Kidney epithelial cell (primary cell): ENCODE measurements at regions not wholly inside any gene's neighbourhood (a gene's known extent, or its start where the extent isn't known, plus 50 kb on each side); places are given as distances from the start of the nearest gene placed in this dataset.

Experiments used
- DNase-seq: peaks from one replicate; pipeline ENCODE4 v3.0.0-alpha.2; 2010; ENCODE audit warnings: low read depth
- H3K27me3 ChIP-seq: 2 replicates; pipeline ENCODE4 v1.6.0; 2011; ENCODE audit warnings: low read length; ENCODE audit not compliant: control insufficient read depth, insufficient read depth
- H3K36me3 ChIP-seq: 2 replicates; pipeline ENCODE4 v1.5.1; 2011; ENCODE audit warnings: low read length; ENCODE audit not compliant: control insufficient read depth, insufficient read depth
- H3K4me3 ChIP-seq: 2 replicates; pipeline ENCODE4 v1.5.1; 2011; ENCODE audit warnings: low read depth, mild to moderate bottlenecking, control low read depth, low read length
- TF ChIP-seq, protein P1 (sequence below): IDR thresholded peaks from 2 replicates; pipeline ENCODE4 v1.5.1; 2011; ENCODE audit warnings: mild to moderate bottlenecking, moderate library complexity, low read length, control low read depth, inconsistent platforms; ENCODE audit not compliant: insufficient read depth, poor library complexity, severe bottlenecking

DNA sequence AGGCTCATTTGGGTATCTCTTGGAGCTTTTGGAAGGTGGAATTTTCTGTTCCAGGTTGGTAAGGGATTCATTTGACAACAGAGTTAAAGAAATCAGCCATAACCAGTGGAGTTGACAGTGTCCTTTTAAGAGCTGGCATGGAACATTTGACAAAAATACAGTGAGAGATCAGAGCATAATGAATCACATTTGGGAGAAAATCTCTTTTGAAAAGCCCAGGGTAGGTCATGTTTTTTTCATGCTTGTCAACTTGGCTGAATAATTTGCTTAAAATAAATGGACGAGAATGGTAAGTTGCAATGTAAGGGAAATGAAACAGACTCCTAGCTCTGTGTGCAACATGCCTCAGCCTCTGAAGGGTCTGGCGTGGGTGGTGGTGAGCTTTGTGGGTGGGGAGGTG is 235.3 kb upstream of the N4BP1 start:
- Histone ChIP-seq H3K36me3 (no peaks in the 10 kb centered on the region), H3K4me3 (no peak overlapping the region), H3K27me3 (no peaks in the 10 kb centered on the region)
- no peak for DNase-seq
- TF ChIP-seq, protein P1, sequence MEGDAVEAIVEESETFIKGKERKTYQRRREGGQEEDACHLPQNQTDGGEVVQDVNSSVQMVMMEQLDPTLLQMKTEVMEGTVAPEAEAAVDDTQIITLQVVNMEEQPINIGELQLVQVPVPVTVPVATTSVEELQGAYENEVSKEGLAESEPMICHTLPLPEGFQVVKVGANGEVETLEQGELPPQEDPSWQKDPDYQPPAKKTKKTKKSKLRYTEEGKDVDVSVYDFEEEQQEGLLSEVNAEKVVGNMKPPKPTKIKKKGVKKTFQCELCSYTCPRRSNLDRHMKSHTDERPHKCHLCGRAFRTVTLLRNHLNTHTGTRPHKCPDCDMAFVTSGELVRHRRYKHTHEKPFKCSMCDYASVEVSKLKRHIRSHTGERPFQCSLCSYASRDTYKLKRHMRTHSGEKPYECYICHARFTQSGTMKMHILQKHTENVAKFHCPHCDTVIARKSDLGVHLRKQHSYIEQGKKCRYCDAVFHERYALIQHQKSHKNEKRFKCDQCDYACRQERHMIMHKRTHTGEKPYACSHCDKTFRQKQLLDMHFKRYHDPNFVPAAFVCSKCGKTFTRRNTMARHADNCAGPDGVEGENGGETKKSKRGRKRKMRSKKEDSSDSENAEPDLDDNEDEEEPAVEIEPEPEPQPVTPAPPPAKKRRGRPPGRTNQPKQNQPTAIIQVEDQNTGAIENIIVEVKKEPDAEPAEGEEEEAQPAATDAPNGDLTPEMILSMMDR = no peak

DNA sequence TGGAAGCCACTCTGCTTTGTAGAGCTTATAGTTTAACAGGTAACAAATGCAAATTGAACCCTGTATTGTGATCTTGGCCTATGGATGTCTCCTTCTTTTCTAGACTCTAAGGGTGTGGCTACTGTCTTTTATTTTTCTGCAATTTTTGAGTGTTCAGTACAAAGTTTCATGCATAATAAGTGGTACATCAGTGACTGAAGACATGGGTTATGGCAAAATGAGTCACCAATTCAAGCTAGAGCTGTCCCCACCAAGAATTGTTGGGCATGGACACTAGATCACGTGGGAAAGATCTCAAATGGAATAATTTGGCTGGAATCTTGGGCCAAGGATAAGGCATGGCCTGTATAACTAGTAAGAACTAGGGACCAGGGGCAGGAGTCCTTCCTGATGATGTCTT is 228.4 kb upstream of the N4BP1 start:
- TF ChIP-seq, protein P1 = no peak
- no peaks in the 10 kb centered on the region for H3K36me3 ChIP-seq
- H3K4me3 ChIP-seq = no peak overlapping the region
- no peak for DNase-seq
- no peaks in the 10 kb centered on the region for H3K27me3 ChIP-seq

DNA sequence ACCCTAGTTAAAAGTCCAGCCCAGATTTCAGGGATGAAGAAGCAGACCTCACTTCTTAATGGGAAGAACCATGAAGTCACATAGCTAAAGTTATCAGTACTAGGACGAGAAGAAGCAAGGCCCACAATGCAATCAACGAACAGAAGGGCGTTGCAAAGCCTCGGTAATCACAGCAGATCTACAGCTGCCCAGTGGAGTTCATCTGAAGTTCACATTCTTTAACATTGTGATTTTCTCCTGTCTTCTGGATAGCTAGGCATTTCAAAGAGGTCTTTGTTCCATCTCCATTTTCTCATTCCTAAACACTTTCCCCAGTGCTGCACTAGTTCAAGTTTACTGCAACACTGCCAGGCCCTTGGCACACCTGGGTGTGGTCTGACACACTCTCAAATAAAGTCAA is 226.7 kb upstream of the N4BP1 start:
- DNase-seq = no peak
- Histone ChIP-seq H3K36me3 (no peaks in the 10 kb centered on the region), H3K4me3 (no peak overlapping the region), H3K27me3 (no peaks in the 10 kb centered on the region)
- TF ChIP-seq, protein P1 = no peak

DNA sequence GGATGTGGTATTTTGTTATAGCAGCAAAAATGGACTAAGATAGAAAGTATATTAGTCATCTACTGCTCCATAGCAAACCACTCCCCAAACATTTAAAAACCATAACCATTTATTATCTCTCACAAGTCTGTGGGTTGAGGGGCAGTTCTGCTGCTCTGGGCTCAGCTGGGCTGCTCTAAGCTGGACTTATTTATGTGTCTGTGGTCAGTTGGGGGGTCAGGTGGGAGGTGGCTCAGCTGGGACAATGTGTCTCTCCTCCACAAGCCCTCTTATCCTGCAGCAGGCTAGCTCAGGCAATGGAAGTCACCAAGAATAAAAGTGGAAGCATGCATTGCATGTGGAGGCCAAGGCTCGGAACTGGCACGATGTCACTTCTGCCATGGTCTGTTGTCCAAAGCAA is 226.1 kb upstream of the N4BP1 start:
- Histone ChIP-seq H3K4me3 (no peak overlapping the region), H3K27me3 (no peaks in the 10 kb centered on the region), H3K36me3 (no peaks in the 10 kb centered on the region)
- no peak for DNase-seq
- TF ChIP-seq, protein P1 = no peak

DNA sequence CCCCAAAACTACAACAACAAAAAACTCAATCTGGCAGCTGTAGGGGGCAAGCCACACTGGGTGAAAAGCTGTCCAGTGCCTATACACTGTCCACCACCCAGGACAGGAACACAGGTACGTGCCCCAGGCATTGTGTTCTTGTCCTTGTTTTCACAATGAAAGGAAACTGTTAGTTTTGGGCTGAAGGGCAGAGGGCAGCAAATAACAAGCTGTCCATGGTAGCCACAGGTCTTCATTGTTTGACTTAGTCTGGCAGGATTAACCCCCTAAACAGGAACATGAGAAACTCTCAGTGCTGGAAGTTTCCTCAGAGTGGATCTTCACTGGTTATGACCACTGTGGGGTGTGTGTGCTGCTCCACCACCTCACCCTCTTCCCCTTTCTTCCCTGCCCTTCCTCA is 224.6 kb upstream of the N4BP1 start:
- TF ChIP-seq, protein P1 = no peak
- Histone ChIP-seq H3K27me3 (no peaks in the 10 kb centered on the region), H3K36me3 (no peaks in the 10 kb centered on the region), H3K4me3 (no peak overlapping the region)
- no peak for DNase-seq

DNA sequence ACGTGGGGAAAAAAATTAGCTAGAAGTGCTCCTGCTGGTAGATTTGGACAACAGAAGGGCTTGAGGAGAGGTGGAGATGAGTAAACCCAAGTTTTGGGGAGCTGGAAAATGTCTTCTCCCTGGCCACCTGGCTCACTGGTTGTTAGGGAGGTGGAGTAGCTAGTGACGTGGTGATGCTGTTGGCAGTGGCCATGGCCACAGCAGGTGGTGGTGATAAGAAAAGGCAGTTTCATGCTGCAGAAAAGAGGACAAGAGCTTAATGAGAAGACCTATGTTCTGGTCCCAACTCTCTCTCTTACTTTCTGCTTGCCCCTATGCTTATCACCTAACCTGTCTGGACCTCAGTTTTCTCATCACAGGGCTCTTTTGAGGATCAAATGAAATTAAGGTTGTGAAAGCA is 223.5 kb upstream of the N4BP1 start:
- H3K36me3 ChIP-seq = no peaks in the 10 kb centered on the region
- TF ChIP-seq, protein P1 = no peak
- no peak overlapping the region for H3K4me3 ChIP-seq
- no peak for DNase-seq
- no peaks in the 10 kb centered on the region for H3K27me3 ChIP-seq
